ENCODE measurements at regions not wholly inside any gene's neighbourhood (a gene's known extent, or its start where the extent isn't known, plus 50 kb on each side); places are given as distances from the start of the nearest gene placed in this dataset.

- TF ChIP-seq CTCF (IDR thresholded peaks at IDR 0.05) (no peak), POLR2A (IDR thresholded peaks at IDR 0.05) (no peak)
Measured at GRCh38 chr4:67048530-67048929, 496.8 kb downstream of the CENPC start.
